HUDEP-2 (cell line): ENCODE measurements at regions not wholly inside any gene's neighbourhood (a gene's known extent, or its start where the extent isn't known, plus 50 kb on each side); places are given as distances from the start of the nearest gene placed in this dataset.

ENCODE experiments used
- DNase-seq, 76 experiments: peaks; one replicate each; lab custom pipeline; 2025; ENCODE audit not compliant: unreplicated experiment in 76 of 76; lab: John Stamatoyannopoulos, UW

DNA sequence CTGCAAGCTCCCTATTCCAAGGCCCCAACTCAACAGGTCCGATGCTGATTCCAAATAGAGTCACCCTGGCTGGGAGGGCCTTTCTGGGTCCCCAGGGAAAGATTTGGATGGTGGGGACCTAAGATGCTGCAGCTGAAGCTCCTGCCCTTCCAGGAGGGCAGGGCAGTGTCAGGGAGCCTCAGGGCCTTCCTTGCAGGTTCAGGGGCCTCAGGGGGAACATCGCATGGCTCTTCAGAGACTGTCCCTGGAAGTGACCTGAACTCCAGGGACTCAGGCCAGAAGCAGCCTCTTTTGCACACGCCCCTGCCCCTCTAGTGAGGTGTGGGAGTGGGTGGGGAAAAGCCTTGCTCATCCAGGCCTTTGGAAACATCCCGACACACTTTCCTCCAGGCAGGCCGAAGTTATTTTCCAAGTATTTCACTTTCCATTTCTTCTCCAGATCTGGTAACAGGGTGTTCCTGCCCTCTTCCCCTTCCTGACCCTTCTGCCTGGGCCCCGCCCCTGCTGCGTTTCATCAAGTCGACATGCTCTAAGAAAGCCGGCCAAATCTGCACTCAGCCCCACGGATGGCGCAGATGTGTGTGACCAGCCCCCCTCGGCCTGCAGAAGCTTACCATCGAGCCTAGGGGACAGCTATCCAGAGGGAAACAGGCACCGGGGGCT lies 159.5 kb downstream of the FGF18 start:
- DNase-seq, result no peak

DNA sequence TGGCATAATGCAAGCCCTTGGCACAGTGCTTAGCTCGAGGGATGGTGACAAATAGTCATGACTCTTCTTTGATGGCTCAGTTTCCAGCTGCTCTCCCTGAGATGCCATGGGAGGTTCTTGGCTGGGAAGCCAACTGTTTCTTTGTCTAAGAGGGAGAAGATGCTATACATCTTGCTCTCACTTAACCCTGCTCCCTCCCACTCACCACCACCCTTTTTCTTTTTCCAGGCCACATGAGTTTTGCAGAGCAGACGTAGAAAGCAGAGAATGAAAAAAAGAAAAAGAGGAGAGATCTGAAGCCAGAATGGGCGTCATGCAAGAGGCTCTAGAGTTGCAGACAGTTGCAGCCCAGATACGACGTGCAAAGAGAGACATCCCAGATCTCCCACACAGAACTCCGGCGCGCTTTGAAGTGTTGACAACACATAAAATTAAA lies 160.5 kb downstream of the FGF18 start:
- no peak for DNase-seq

DNA sequence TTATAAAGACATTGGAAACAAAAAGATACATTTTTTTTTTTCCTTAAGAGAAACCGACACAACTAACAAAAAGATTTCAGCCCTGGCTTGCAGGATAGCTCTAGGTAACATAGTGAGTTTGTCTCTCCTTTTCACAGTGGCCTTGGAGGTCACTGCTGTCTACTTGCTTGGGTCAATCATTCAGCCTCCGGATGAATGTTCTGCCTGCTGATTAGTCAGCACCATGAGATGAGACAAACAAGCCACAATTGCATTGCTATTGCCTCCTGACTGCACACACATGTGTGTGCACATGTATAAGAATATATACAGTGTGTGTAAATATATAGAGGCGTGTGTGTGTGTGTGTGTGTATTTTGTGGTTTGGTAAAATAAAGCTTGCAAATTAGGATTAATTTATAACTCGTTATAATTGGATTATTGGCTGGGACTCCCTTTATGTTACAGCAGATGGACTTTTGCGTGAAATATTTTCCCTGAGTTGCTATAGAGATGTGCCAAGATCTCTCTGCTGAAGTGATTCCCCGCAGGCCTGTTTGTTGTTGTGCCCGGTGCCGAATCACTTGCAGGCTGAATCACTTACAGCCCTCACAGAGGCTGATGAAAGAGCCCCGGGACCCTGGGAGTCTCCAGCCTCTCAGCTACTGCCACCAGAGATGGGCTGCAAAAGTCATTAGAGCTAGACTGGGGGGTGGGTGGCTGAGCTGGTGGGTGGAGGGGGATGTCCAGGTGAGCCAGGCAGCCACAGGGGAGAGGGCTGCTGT lies 161.2 kb downstream of the FGF18 start:
- DNase-seq, result no peak

DNA sequence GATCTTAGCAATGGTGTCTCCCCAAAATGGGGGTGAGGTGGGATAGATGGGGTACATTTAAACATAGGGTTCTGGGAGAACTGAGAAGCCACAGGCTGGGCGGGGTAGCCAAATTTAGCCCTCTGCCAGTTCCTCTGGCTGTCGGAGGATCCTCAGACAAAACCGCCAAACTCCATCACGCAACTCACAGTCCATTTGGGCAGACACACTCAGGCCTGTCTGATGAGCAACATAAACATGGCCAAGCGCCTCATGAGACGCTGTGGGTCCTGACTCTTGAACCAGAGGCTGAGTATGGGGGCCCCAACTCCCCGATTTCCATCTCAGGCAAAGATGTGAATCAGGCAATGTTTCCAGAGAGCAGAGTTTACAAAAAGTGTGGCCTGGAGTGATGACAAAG lies 162.3 kb downstream of the FGF18 start:
- DNase-seq, result no peak

DNA sequence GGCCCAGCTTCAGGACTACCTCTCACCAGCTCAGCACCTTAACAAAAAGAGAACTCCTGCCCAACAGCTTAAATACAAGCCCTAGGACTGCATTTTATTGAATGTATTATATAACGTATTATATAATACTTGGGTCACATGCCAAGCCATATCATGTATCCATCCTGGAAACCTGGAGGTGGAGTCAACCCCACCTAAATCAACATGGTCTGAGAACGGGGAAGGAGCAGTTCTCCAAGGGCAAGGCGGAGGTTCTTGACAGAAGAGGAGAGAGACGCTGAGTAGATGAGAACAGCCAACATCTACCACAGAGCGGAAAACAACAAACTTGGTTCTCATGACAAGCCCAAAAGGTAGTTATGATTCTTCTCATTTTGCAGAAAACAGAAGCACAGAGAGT lies 163.4 kb downstream of the FGF18 start:
- DNase-seq, result no peak

DNA sequence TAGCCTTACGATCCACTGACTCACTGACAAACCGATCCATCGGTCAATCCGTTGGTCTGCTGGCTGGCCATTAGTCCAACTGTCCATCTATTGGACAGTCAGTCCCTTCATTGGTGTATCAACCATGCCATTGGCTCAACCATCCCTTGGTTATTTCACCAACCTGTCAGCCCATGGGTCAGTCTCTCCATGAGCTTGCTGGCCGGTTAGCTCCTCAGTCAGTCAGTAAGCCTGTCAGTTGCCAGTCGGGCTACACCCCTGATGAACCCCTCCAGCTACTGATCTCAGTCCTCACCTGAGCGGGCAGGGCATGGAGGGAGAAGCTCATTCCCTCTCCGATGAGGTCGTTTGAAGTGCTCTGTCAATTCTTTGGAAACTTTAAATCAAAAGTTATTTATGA lies 166.5 kb downstream of the FGF18 start:
- DNase-seq, result no peak

DNA sequence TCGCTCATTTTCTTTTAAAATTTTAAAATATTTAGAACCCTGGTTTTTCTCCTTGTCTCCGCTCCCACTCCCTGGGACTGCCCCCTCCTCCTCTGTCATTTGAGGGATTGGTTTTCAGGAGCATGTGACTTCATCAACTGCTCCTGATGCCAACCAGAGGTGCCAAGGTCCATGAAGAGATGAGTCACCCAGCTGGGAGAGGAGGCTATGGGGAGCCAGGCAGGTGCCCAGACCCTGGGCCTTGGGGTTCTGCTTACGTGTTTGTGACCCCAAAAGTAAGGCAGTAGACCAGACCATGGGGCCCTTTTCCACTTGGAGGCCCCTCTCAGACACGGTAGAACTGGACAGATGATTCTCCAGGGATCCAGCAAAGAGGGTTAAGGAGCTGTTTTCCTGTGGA lies 167.0 kb downstream of the FGF18 start:
- no peak for DNase-seq

DNA sequence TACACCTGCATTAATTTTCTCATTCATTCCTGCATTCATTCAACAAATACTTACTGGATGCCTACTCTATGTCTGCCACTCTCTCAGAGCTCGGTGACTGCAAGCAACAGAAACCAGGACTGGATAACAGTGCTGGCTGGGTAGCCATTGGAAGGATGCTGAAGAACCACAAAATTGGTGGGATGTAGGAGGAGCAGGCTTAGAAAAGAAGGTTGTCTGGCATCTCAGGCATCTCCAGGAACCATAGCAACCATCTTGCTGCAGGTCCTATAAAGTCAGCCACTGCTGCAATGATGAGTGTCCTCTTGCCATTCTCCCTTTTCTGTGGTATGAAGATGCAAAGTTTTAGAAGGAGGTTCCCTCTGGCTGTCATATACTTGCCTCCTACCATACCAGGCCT lies 168.6 kb downstream of the FGF18 start:
- DNase-seq, result no peak

DNA sequence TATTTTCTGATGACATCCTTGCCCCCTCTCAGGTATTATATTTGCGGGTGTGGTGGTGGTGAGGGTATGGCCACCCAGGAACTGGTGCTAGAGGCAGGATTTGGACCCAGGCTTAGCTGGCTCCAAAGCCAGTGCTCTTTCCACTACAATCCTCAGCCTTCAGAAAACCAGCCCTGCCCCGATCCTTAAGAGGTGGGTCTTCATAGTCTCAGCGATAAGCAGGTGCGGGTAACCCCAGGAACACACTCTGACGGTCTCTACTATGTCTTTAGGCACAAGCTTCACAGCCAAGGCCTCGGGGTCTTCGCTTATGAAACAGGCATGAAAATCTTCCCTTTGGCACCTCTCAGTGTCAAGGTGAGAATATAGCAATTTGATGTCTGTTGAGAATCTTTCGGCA lies 169.3 kb downstream of the FGF18 start:
- DNase-seq, result no peak

DNA sequence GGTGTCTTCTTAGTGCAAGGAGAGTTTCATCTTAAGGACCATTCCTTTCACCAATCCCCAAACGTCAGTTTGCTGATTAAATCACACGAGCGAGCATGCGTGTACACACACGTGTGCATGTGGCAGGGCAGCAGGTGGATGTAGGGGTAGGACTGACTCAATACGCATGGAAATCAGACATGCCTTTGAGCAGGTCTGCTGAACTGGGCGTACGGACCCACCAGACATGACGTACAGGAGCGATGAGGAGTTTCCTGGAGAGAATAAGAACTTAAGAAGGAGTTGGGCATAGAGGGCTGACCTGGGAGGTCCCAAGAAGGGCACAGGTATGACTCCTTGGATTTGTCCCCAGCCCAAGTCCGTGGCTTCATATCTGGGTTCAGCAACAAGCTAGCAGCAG lies 170.0 kb downstream of the FGF18 start:
- no peak for DNase-seq

DNA sequence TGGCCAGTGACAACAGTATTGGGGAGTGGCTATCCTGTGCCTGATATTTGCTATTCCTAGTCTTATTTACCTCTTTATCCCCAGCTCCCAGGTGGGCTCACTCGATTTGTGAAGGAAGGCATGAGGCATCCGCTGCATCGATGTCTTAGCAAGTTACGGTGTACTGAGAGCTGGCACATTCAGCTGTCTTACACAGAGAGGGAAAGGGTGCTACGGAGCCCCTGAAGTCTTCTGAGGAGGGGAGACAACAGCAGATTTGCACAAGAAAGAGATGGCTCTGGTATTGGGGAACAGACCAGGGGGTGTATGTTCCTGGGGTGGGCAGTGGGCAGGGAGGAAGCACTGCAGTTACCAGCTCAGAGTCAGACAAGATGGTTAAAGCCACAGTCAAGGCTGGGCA lies 172.6 kb downstream of the FGF18 start:
- no peak for DNase-seq

DNA sequence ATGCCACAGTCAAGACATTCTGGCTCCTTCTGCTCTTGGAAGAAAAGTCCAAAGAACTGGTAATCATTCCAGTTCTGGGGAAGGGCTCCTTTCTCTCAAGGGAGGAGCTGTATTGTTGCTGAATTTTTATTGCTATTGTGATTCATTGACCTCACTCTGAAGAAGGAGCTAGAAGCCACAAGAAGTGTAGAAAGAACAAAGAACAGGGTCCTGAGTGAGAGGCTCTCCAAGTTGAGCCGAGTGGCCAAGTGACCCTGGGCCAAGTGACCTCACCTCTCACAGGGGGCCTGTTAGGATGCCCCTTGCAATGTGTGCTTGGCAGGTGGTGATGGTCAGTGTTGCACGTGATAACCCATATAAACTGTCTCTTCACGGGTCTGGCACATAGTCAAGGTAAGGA lies 173.3 kb downstream of the FGF18 start:
- DNase-seq, result no peak

DNA sequence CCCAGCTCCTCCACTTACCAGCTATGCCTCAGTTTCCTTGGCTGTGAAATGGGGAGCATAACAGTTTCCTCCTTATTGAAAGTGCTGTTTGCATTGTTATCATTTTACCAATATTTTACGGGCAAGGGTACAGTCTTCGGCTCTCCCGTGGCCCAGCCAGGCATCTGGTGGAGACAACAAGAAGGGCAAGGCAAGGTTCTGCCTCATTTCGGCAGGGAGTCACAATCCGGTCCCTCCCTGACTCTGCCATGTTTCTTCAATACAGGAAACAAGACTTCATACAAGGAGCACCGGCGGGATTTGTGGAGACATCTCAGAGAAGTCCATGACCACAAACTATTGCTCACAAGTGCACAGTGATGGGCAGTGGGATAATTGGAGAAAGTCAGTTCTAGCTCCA lies 174.0 kb downstream of the FGF18 start:
- no peak for DNase-seq

DNA sequence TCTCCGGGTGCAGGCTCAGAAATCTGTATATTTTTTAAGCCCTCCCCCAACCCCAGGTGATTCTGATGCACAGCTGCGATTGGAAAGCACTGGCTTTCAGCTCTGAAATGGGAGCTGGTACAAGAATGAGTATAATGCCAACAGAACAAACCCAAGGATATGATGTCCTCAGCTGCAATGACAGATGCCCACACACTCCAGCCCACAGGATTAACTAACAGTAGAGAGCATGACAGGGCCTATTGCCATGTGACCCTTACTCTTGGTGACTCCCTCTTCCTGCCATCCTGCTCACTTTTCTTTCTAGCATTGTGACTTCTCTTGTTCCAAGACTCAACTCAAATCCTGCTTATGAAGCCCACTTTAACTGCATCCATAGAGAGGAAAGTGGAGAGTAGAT lies 174.5 kb downstream of the FGF18 start:
- DNase-seq, result no peak

DNA sequence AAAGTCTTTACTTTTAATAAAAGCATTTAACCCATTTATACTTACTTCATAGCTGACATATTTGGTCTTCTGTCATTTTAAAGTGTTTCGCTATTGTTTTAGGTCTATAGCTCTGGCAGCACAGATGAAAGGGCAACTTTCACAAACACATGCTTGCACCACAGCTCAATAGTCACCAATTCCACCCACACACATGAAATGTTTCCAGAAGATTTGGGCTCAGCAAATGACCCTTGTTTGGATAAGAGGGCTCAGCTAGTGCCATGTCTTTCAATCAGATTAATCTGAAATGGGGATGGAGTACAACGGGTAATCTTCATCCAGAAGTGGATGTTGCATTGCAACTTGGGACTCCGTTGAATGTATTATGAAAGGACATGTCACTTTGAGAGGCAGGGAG lies 176.0 kb downstream of the FGF18 start:
- DNase-seq, result no peak

DNA sequence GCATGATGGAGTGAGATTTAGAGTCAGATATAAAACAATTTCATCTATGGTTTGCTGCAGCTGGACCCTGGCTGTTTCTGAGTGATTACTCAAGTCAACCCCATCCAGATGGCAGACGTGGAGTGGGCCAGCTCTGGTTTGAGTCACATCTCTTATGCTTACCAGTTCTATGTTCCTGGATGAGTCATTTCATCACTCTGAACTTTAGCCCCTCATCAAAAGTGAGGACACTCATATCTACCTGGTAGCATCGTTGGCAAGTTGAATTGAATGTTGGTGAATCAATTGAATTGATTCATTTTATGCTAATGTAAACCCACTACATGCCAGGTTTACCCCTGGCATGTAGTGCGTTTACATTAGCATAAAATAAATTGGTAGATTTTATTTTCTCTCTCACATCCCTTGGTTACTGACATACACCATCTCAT lies 176.4 kb downstream of the FGF18 start:
- no peak for DNase-seq

DNA sequence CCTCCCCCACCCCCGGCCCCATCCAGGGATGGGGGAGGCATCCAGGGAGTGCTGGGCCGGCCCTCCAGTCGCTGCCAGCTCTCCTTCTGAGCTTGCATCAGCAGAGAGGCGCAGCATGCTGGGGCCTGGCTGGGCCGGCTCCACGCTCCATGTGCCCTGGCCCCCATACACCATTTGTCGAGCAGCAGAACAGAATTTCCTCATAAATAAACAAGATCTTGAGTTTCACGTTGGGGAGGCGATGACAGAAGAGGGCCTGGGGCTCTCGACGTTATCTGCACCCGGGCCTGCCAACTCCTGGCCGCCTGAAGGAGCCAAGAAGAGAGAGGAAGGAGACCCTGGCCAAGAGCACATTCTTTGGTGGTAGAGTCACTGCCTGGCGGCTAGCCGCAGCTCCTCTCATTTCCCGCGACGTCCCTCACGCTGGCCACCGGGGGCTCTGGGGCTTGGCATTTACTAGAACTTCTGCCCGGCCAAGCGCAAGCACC lies 177.0 kb downstream of the FGF18 start:
- DNase-seq, result no peak

DNA sequence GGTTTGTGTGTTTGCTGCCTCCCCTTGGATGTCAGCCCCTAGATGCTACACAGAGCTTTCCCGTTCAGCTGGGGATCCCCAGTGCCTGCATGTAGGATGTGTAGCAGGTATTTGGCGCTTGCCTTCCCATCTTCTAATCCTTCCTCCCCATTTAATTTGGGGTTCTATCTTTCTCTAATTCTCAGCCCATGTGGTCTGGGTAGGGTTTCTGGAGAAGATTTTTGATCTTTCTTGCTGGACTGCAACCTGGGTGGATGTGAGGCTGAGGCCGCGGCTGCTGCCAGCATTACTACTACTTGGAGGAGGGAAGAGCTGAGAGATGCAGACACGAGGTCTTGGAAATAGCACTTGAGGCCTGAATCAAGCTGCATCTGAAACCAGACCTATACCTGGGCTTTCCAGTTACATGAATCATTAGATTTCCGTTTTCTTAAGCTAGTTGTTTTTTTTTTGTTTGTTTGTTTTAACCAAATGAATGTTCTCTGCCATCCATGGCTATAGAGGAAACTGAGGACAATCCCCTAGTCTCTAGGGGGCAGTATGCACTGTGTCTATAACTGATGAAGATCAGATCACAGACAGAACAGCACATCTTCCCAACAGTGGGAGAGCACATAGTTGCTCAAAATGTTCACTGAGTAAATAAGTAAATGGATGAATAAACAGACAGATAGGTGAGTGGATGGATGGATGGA lies 178.6 kb downstream of the FGF18 start:
- DNase-seq, result no peak

DNA sequence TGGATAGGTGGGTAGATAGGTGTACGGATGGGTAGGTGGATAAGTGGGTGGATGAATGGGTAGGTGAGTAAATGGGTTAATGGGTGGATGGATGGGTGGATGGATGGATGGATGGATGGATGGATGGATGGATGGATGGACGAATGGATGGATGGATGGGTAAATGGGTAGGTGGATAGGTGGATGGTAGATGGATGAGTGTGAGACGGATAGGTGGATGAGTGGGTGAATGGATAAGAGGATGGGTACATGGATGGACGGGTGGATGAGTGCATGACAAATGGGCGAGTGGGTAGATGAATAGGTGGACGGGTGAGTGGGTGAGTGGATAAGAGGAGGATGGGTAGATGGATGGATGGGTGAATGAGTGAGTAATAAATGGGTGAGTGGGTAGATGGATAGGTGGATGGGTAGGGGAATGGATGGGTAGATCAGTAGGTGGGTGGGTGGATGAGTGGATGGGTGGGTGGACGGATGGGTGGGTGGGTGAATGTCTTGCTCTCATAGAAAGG lies 179.2 kb downstream of the FGF18 start:
- no peak for DNase-seq

DNA sequence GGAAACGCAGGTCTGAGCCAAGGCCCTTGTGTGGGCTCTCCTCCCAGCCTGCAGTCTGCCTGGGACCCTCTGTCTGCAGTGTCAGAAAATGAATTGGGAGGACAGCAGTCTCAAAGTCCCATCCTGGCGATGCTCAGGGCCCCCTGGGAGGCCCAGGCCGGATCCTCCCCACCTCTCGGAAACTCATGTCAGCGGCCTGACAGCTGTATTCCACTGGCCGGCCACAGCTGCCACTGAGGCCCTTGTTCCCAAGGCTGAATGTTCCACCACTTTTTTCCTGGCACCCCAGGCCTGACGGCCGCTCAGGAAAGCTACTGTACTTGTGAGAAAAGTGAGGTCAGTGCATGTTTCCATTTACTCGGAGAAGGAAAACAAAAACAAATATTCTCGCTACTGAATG lies 180.0 kb downstream of the FGF18 start:
- DNase-seq, result no peak

DNA sequence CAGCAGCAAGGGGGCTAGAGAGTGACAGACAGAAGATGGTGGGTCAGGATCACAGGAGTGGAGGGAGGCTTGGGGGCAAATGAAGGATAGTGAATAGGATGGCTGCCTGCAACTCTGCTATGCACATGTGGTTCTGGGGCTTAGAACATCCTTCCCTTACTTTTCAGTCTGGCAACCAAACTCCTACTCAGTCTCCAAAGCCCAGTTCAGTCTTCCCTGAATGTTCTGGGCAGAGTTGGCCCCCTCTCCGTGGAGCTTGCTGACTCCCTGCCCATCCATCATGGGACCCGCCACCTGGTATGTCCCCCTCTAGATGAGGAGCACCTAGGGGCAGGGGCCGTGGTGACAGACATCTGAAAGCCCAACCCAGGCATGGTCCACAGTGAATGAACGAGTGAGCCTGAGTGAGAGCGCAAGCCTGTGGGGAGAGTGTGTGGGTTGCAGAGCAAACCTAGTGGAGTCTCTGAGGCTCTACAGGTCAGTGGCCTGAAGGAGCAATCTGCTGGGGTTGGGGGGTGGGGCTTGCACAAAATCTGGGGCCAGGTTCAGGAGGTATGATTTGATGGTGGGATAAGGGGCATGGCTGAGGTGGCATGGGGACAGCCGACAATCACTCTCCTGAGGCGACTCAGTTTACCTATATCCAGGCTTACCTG lies 180.6 kb downstream of the FGF18 start:
- DNase-seq, result no peak
